Progenitor cell of endocrine pancreas (in vitro differentiated cells): ENCODE measurements at regions not wholly inside any gene's neighbourhood (a gene's known extent, or its start where the extent isn't known, plus 50 kb on each side); places are given as distances from the start of the nearest gene placed in this dataset.

Experiments used
- DNase-seq: peaks from one replicate; pipeline ENCODE4 v3.0.0; 2021; ENCODE audit warnings: low spot score; ENCODE audit not compliant: unreplicated experiment
- H3K27ac Mint-ChIP-seq: 2 replicates; pipeline ENCODE4 v1.8.0; 2021; ENCODE audit warnings: mild to moderate bottlenecking, moderate library complexity, mixed read lengths
- H3K27me3 Mint-ChIP-seq: 2 replicates; pipeline ENCODE4 v1.8.0; 2021; ENCODE audit warnings: mixed read lengths
- H3K36me3 Mint-ChIP-seq: 2 replicates; pipeline ENCODE4 v1.8.0; 2022; ENCODE audit warnings: mixed read lengths; ENCODE audit not compliant: insufficient read depth
- H3K4me1 Mint-ChIP-seq: 2 replicates; pipeline ENCODE4 v1.8.0; 2021; ENCODE audit warnings: low read depth, mixed read lengths
- H3K4me3 Mint-ChIP-seq: 2 replicates; pipeline ENCODE4 v1.8.0; 2021; ENCODE audit warnings: low read depth, mild to moderate bottlenecking, moderate library complexity, mixed read lengths
- H3K9me3 Mint-ChIP-seq: 2 replicates; pipeline ENCODE4 v1.8.0; 2021; ENCODE audit warnings: low read depth, mixed read lengths
- TF ChIP-seq, protein P1 (sequence below): fragments of 200-600 bp; sonication (generic); IDR thresholded peaks from one replicate; pipeline ENCODE4 v1.5.0; 2021; ENCODE audit warnings: antibody characterized with exemption, mild to moderate bottlenecking; ENCODE audit not compliant: unreplicated experiment

DNA sequence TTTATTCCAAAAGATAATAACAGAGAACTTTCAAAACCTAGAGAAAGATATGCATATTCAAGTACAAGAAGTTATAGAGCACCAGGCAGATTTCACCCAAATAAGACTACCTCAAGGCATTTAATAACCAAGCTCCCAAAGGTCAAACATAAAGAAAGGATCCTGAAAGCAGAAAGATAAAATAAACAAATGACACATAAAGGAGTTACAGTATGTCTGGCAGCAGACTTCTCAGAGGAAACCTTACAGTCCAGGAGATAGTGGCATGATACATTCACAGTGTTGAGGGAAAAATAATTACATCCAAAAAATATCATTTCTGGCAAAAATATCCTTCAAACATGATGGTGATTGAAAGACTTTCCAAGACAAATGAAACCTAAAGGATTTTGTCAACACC is 185.8 kb upstream of the POU1F1 start:
- Mint-ChIP-seq H3K27me3 (no peaks in the 10 kb centered on the region), H3K4me1 (no peaks in the 10 kb centered on the region)

GRCh38 chr3:87461443-87461842 is 185.1 kb upstream of the POU1F1 start:
- TF ChIP-seq, protein P1, sequence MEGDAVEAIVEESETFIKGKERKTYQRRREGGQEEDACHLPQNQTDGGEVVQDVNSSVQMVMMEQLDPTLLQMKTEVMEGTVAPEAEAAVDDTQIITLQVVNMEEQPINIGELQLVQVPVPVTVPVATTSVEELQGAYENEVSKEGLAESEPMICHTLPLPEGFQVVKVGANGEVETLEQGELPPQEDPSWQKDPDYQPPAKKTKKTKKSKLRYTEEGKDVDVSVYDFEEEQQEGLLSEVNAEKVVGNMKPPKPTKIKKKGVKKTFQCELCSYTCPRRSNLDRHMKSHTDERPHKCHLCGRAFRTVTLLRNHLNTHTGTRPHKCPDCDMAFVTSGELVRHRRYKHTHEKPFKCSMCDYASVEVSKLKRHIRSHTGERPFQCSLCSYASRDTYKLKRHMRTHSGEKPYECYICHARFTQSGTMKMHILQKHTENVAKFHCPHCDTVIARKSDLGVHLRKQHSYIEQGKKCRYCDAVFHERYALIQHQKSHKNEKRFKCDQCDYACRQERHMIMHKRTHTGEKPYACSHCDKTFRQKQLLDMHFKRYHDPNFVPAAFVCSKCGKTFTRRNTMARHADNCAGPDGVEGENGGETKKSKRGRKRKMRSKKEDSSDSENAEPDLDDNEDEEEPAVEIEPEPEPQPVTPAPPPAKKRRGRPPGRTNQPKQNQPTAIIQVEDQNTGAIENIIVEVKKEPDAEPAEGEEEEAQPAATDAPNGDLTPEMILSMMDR: no peak
- no peaks in the 10 kb centered on the region for H3K36me3 Mint-ChIP-seq
- H3K27ac Mint-ChIP-seq: no peak overlapping the region
- no peaks in the 10 kb centered on the region for H3K27me3 Mint-ChIP-seq
- H3K4me3 Mint-ChIP-seq: no peak overlapping the region
- H3K4me1 Mint-ChIP-seq: no peaks in the 10 kb centered on the region
- no peak for DNase-seq
- peaks cover 8% of the 10 kb centered on the region for H3K9me3 Mint-ChIP-seq

More for the DNA sequence above, 185.8 kb upstream of the POU1F1 start:
- Mint-ChIP-seq H3K27ac (no peak overlapping the region), H3K9me3 (peaks cover 9% of the 10 kb centered on the region), H3K4me3 (no peak overlapping the region), H3K36me3 (no peaks in the 10 kb centered on the region)
- DNase-seq: no peak
- TF ChIP-seq, protein P1: no peak

- Mint-ChIP-seq H3K4me1 (no peaks in the 10 kb centered on the region), H3K9me3 (peaks cover 4% of the 10 kb centered on the region), H3K4me3 (no peak overlapping the region), H3K36me3 (no peaks in the 10 kb centered on the region), H3K27ac (no peak overlapping the region), H3K27me3 (no peaks in the 10 kb centered on the region)
- TF ChIP-seq, protein P1: no peak
- no peak for DNase-seq
Measured at GRCh38 chr3:87461036-87461435, 184.7 kb upstream of the POU1F1 start.

GRCh38 chr3:87448558-87448957 is 172.2 kb upstream of the POU1F1 start:
- Mint-ChIP-seq H3K27me3 (no peaks in the 10 kb centered on the region), H3K9me3 (peaks cover 4% of the 10 kb centered on the region), H3K4me1 (no peaks in the 10 kb centered on the region), H3K27ac (no peak overlapping the region), H3K36me3 (no peaks in the 10 kb centered on the region), H3K4me3 (no peak overlapping the region)
- TF ChIP-seq, protein P1: no peak
- DNase-seq: no peak

DNA sequence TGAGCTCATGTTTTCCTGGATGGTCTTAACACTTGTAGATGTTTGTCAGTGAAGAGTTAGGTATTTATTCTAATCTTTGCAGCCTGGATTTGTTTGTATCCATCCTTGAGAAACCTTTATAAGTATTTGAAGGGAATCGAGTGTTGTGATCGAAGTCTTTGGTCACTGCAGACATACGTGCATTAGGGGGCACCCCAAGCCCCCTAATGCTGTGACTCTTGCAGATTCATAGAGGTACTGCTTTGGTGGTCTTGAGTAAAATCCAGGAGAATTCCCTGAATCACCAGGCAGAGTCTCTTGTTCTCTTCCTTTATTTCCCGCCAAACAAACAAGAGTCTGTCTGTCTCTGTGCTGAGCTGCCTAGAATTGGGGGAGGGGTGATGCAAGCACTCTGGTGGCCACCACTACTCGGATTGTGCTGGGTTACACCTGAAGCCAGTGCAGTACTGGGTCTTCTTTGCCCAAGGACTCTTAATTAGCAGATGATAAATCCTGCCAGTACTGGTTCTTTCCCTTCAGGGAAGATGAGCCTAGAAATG is 170.5 kb upstream of the POU1F1 start:
- Mint-ChIP-seq H3K27ac (no peak overlapping the region), H3K27me3 (no peaks in the 10 kb centered on the region), H3K9me3 (peaks cover 4% of the 10 kb centered on the region), H3K4me3 (no peak overlapping the region), H3K4me1 (no peaks in the 10 kb centered on the region), H3K36me3 (no peaks in the 10 kb centered on the region)
- TF ChIP-seq, protein P1: no peak
- no peak for DNase-seq
